A549 (cell line): ENCODE measurements at regions not wholly inside any gene's neighbourhood (a gene's known extent, or its start where the extent isn't known, plus 50 kb on each side); places are given as distances from the start of the nearest gene placed in this dataset.

Source experiments
- ATAC-seq, 2 experiments: fragments of 200-7000 bp in 1 of 2; fragments of >200 bp in 1 of 2; cut with Nextera tagmentation in 1 of 2; cut with Tn5 transposase in 1 of 2; 3 replicates each; pipeline versions ENCODE4 v1.8.0 to v1.9.1; 2018 to 2020; ENCODE audit warnings: mild to moderate bottlenecking in 1 of 2, moderate library complexity in 1 of 2
- CTCF ChIA-PET: fragments of 300-600 bp; sonication (Branson Sonifier 250); formaldehyde crosslinking; extraction: SDS; loops from one replicate; lab custom pipeline; 2021; ENCODE audit warnings: antibody characterized with exemption, inconsistent platforms; lab: Yijun Ruan, JAX
- POLR2A ChIA-PET: fragments of 350-600 bp; formaldehyde crosslinking; extraction: SDS; loops from one replicate; lab custom pipeline; 2021; ENCODE audit warnings: antibody characterized with exemption, inconsistent platforms; lab: Yijun Ruan, JAX
- DNase-seq, 2 experiments: peaks; one replicate each; pipeline versions ENCODE4 v3.0.0 to v3.0.0-alpha.2; 2011 to 2016; ENCODE audit warnings: low read depth in 1 of 2, low spot score in 1 of 2
- FAIRE-seq: peaks from 2 replicates; lab custom pipeline; 2011; peaks lifted over from hg19 to GRCh38; lab: Jason Lieb, UNC
- H3K27ac ChIP-seq, 2 experiments: fragments of >200 bp; sonication (Bioruptor Twin); formaldehyde crosslinking; 3 replicates each; pipeline ENCODE4 v1.5.1; 2016 to 2017
- H3K4me1 ChIP-seq: fragments of >200 bp; sonication (Bioruptor Twin); formaldehyde crosslinking; 3 replicates; pipeline ENCODE4 v1.6.1; 2016
- H3K4me2 ChIP-seq: fragments of >200 bp; sonication (Bioruptor Twin); formaldehyde crosslinking; 3 replicates; pipeline ENCODE4 v1.6.1; 2016
- H3K4me3 ChIP-seq: fragments of >200 bp; sonication (Bioruptor Twin); formaldehyde crosslinking; 3 replicates; pipeline ENCODE4 v1.5.1; 2016
- H3K9me3 ChIP-seq: fragments of >200 bp; sonication (Bioruptor Twin); formaldehyde crosslinking; 3 replicates; pipeline ENCODE4 v1.6.1; 2016
- BHLHE40 ChIP-seq: IDR thresholded peaks from 2 replicates; pipeline ENCODE4 v1.6.1; 2012; ENCODE audit warnings: low read depth, low read length, inconsistent platforms
- CBX2 ChIP-seq: fragments of 200-600 bp; sonication (generic); IDR thresholded peaks from 2 replicates; pipeline ENCODE4 v1.6.1; 2016; ENCODE audit warnings: low read depth, mild to moderate bottlenecking, borderline replicate concordance
- CHD4 ChIP-seq: fragments of 200-600 bp; sonication (generic); IDR thresholded peaks from 2 replicates; pipeline ENCODE4 v1.6.1; 2016; ENCODE audit warnings: antibody characterized with exemption, mild to moderate bottlenecking, borderline replicate concordance
- CTCF ChIP-seq: fragments of >200 bp; sonication (Bioruptor Twin); formaldehyde crosslinking; IDR thresholded peaks from 3 replicates; pipeline ENCODE4 v1.5.1; 2016
- FOSB ChIP-seq: fragments of 250-450 bp; sonication (Bioruptor Pico); IDR thresholded peaks from 2 replicates; pipeline ENCODE4 v1.5.0; 2020; ENCODE audit warnings: mild to moderate bottlenecking, moderate library complexity
- GATA3 ChIP-seq: IDR thresholded peaks from 2 replicates; pipeline ENCODE4 v1.6.1; 2012; ENCODE audit warnings: borderline replicate concordance
- HDAC2 ChIP-seq: fragments of 200-600 bp; sonication (generic); IDR thresholded peaks from 2 replicates; pipeline ENCODE4 v1.6.1; 2016
- HEYL ChIP-seq: fragments of 250-450 bp; sonication (Bioruptor Pico); IDR thresholded peaks from 2 replicates; pipeline ENCODE4 v1.8.0; 2021; ENCODE audit warnings: mild to moderate bottlenecking, moderate library complexity
- HOXA7 ChIP-seq: fragments of 250-450 bp; sonication (Bioruptor Pico); IDR thresholded peaks from 2 replicates; pipeline ENCODE4 v1.5.0; 2020; ENCODE audit warnings: mild to moderate bottlenecking, moderate library complexity
- HOXB13 ChIP-seq: fragments of 250-450 bp; sonication (Bioruptor Pico); IDR thresholded peaks from 2 replicates; pipeline ENCODE4 v1.5.0; 2020; ENCODE audit warnings: low read depth, mild to moderate bottlenecking, moderate library complexity
- KDM5A ChIP-seq: fragments of 200-600 bp; sonication (generic); IDR thresholded peaks from 2 replicates; pipeline ENCODE4 v1.6.1; 2016; ENCODE audit warnings: antibody characterized with exemption, mild to moderate bottlenecking
- MYC ChIP-seq: IDR thresholded peaks from 2 replicates; pipeline ENCODE4 v1.6.1; 2012; ENCODE audit warnings: mild to moderate bottlenecking, inconsistent platforms, low read length, improper control_type of control experiment, borderline replicate concordance
- NPAS2 ChIP-seq: fragments of 250-450 bp; sonication (Bioruptor Pico); IDR thresholded peaks from 2 replicates; pipeline ENCODE4 v1.8.0; 2022; ENCODE audit warnings: mild to moderate bottlenecking, moderate library complexity, borderline replicate concordance
- NR3C1 ChIP-seq: fragments of >200 bp; sonication (Bioruptor Twin); formaldehyde crosslinking; IDR thresholded peaks from 3 replicates; pipeline ENCODE4 v1.6.1; 2017
- PBX3 ChIP-seq: IDR thresholded peaks from 2 replicates; pipeline ENCODE4 v1.6.1; 2012
- PHF8 ChIP-seq: fragments of 200-600 bp; sonication (generic); IDR thresholded peaks from 2 replicates; pipeline ENCODE4 v1.6.1; 2016; ENCODE audit warnings: low read depth, mild to moderate bottlenecking, antibody characterized with exemption, moderate library complexity, borderline replicate concordance
- SMC3 ChIP-seq: fragments of >200 bp; sonication (Bioruptor Twin); formaldehyde crosslinking; IDR thresholded peaks from 3 replicates; pipeline ENCODE4 v1.6.1; 2018; ENCODE audit warnings: inconsistent platforms
- TFCP2L1 ChIP-seq: fragments of 250-450 bp; sonication (Bioruptor Pico); IDR thresholded peaks from 2 replicates; pipeline ENCODE4 v1.5.0; 2021; ENCODE audit warnings: mild to moderate bottlenecking
- USF2 ChIP-seq: fragments of 450-650 bp; IDR thresholded peaks from 2 replicates; pipeline ENCODE4 v1.6.1; 2014; ENCODE audit warnings: antibody characterized with exemption
- ZFP36 ChIP-seq: fragments of 450-650 bp; IDR thresholded peaks from 2 replicates; pipeline ENCODE4 v1.6.1; 2014; ENCODE audit warnings: borderline replicate concordance; ENCODE audit not compliant: partially characterized antibody
- ZNF302 ChIP-seq: fragments of 250-450 bp; sonication (Bioruptor Pico); IDR thresholded peaks from 2 replicates; pipeline ENCODE4 v1.9.0; 2021; ENCODE audit warnings: inconsistent platforms, mild to moderate bottlenecking, moderate library complexity
- WGBS: methylation state at CpG from one replicate; pipeline ENCODE4 v1.1.6; 2017; ENCODE audit errors: missing lambda C conversion rate; 5-methylcytosine and 5-hydroxymethylcytosine counted together

- H3K4me3 ChIP-seq: no peak overlapping the region
Measured at GRCh38 chr9:126132746-126133145, 193.9 kb upstream of the MVB12B start.

GRCh38 chr9:126144196-126144595 lies 182.4 kb upstream of the MVB12B start:
- Histone ChIP-seq H3K9me3 (peaks cover 16% of the 10 kb centered on the region; the same call in 2 of the 3 replicates), H3K27ac (no peak overlapping the region), H3K4me3 (no peak overlapping the region), H3K4me1 (no peaks in the 10 kb centered on the region; the same call in 2 of the 3 replicates), H3K4me2 (no peak overlapping the region)
- WGBS: 0% methylated on average over 1 of the region's 1 CpG
- TF ChIP-seq ZNF302 (CRISPR knock-in tag) (no peak), SMC3 (no peak), NR3C1 (no peak)
- ATAC-seq (no peak), FAIRE-seq (no peak), DNase-seq (no peak)
- CTCF ChIA-PET: no interaction called here
- POLR2A ChIA-PET: no interaction called here

More at GRCh38 chr9:126132746-126133145, 193.9 kb upstream of the MVB12B start:
- Histone ChIP-seq H3K4me2 (no peak overlapping the region), H3K9me3 (peaks cover 19% of the 10 kb centered on the region), H3K4me1 (no peaks in the 10 kb centered on the region), H3K27ac (no peak overlapping the region)
- no peak for DNase-seq
- TF ChIP-seq HEYL (CRISPR knock-in tag) (no peak), BHLHE40 (no peak), CHD4 (no peak), NPAS2 (CRISPR knock-in tag) (no peak), TFCP2L1 (CRISPR knock-in tag) (no peak)
- ATAC-seq: no peak
- ChIA-PET POLR2A (no interaction called here), CTCF (interaction anchor here (0.5 to 0.8 kb wide), 2 partner anchors 13 to 82 kb away, joined by 3 to 4 read pairs; no protein-coding TSS in a partner anchor)
- no peak for FAIRE-seq

GRCh38 chr9:126144603-126145456 lies 181.8 kb upstream of the MVB12B start:
- no peak for FAIRE-seq
- WGBS: 29% methylated on average over 11 of the region's 11 CpGs
- no peak overlapping the region for H3K4me3 ChIP-seq
- no peak for ATAC-seq
- ChIA-PET POLR2A (no interaction called here), CTCF (no interaction called here)
- no peaks in the 10 kb centered on the region; the same call in 2 of the 3 replicates for H3K4me1 ChIP-seq
- H3K27ac ChIP-seq: no peak overlapping the region
- DNase-seq: no peak
- TF ChIP-seq USF2 (no peak), MYC (no peak), ZFP36 (no peak), HOXB13 (CRISPR knock-in tag) (no peak), HDAC2 (no peak), KDM5A (no peak), PHF8 (no peak), CBX2 (no peak)
- H3K4me2 ChIP-seq: no peak overlapping the region
- H3K9me3 ChIP-seq: peaks cover 10% of the 10 kb centered on the region; the same call in 1 of the 3 replicates

- Histone ChIP-seq H3K4me2 (peak overlapping the region; percentile 61), H3K27ac (no peak overlapping the region), H3K4me3 (no peak overlapping the region), H3K9me3 (peaks cover 10% of the 10 kb centered on the region; the same call in 1 of the 3 replicates), H3K4me1 (no peaks in the 10 kb centered on the region; the same call in 2 of the 3 replicates)
- CTCF ChIA-PET: interaction anchor here (0.6 to 2.0 kb wide), 10 partner anchors 13 to 716 kb away, joined by 3 to 5 read pairs (median 3); no protein-coding TSS in a partner anchor
- POLR2A ChIA-PET: no interaction called here
- 39% methylated on average over 4 of the region's 4 CpGs for WGBS
- DNase-seq (no peak), ATAC-seq (peak in 1 of 2 experiments; percentile 23; a peak in 3 of 6 replicates), FAIRE-seq (no peak)
- TF ChIP-seq GATA3 (no peak), SMC3 (no peak), CTCF (no peak), HDAC2 (no peak), KDM5A (no peak), HEYL (CRISPR knock-in tag) (no peak), PBX3 (no peak), HOXA7 (CRISPR knock-in tag) (no peak), FOSB (no peak), CBX2 (no peak)
Measured at GRCh38 chr9:126145887-126146253, 180.8 kb upstream of the MVB12B start.
